Neural cell (in vitro differentiated cells): ENCODE measurements at regions not wholly inside any gene's neighbourhood (a gene's known extent, or its start where the extent isn't known, plus 50 kb on each side); places are given as distances from the start of the nearest gene placed in this dataset.

Experiments
- H2AFZ ChIP-seq: fragments of 200-600, 300-800 bp; sonication (generic), shearing (Covaris generic); 2 replicates; pipeline ENCODE4 v1.6.0; 2014; ENCODE audit warnings: low read depth, mild to moderate bottlenecking, antibody characterized with exemption, low read length, moderate library complexity
- H3F3A ChIP-seq: fragments of 200-600 bp; shearing (Covaris generic); 2 replicates; pipeline ENCODE4 v1.6.1; 2016; ENCODE audit warnings: mild to moderate bottlenecking, moderate library complexity, mixed read lengths, antibody characterized with exemption, low read length; ENCODE audit not compliant: insufficient read depth, poor library complexity, severe bottlenecking
- H3K27ac ChIP-seq: fragments of 200-600, 300-800 bp; sonication (generic), shearing (Covaris generic); 2 replicates; pipeline ENCODE4 v1.5.1; 2014; ENCODE audit warnings: mild to moderate bottlenecking, low read length, moderate library complexity
- H3K27me3 ChIP-seq: fragments of 300-800, 200-600 bp; sonication (generic), shearing (Covaris generic); 2 replicates; pipeline ENCODE4 v1.6.0; 2014; ENCODE audit warnings: mild to moderate bottlenecking, low read depth, low read length, moderate library complexity; ENCODE audit not compliant: insufficient read depth
- H3K36me3 ChIP-seq: fragments of 300-800, 200-600 bp; sonication (generic), shearing (Covaris generic); 2 replicates; pipeline ENCODE4 v1.5.1; 2014; ENCODE audit warnings: mild to moderate bottlenecking, antibody characterized with exemption, low read length, moderate library complexity; ENCODE audit not compliant: insufficient read depth
- H3K4me2 ChIP-seq: fragments of 300-800, 200-600 bp; sonication (generic), shearing (Covaris generic); 2 replicates; pipeline ENCODE4 v1.6.0; 2014; ENCODE audit warnings: mild to moderate bottlenecking, low read length
- H3K4me3 ChIP-seq: fragments of 300-800, 200-600 bp; sonication (generic), shearing (Covaris generic); 2 replicates; pipeline ENCODE4 v1.5.1; 2014; ENCODE audit warnings: mild to moderate bottlenecking, low read length, moderate library complexity
- H3K79me2 ChIP-seq: fragments of 200-600 bp; shearing (Covaris generic); replicated peaks from 2 replicates; pipeline ENCODE4 v1.6.0; 2014; ENCODE audit warnings: mild to moderate bottlenecking, low read length, moderate library complexity; ENCODE audit not compliant: insufficient read depth
- H3K9ac ChIP-seq: fragments of 300-800, 200-600 bp; sonication (generic), shearing (Covaris generic); 2 replicates; pipeline ENCODE4 v1.6.1; 2016; ENCODE audit warnings: mild to moderate bottlenecking, low read length, mixed read lengths
- H3K9me2 ChIP-seq: fragments of 200-600 bp; shearing (Covaris generic); 2 replicates; pipeline ENCODE4 v1.6.1; 2016; ENCODE audit warnings: mild to moderate bottlenecking, low read length, mixed read lengths; ENCODE audit not compliant: insufficient read depth
- H3K9me3 ChIP-seq: fragments of 200-600, 300-800 bp; sonication (generic), shearing (Covaris generic); 2 replicates; pipeline ENCODE4 v1.6.1; 2016; ENCODE audit warnings: mild to moderate bottlenecking, mixed run types, low read length, moderate library complexity, mixed read lengths
- H4K20me1 ChIP-seq: fragments of 200-600 bp; shearing (Covaris generic); 2 replicates; pipeline ENCODE4 v1.6.1; 2016; ENCODE audit warnings: mild to moderate bottlenecking, mixed run types; ENCODE audit not compliant: insufficient read depth
- CTCF ChIP-seq: fragments of 450-650 bp; IDR thresholded peaks from 2 replicates; pipeline ENCODE4 v1.5.1; 2014; ENCODE audit warnings: antibody characterized with exemption, mild to moderate bottlenecking, moderate library complexity; ENCODE audit not compliant: poor library complexity, severe bottlenecking
- EP300 ChIP-seq: fragments of 450-650 bp; conservative IDR thresholded peaks from 2 replicates; pipeline ENCODE4 v1.6.1; 2014; ENCODE audit warnings: antibody characterized with exemption, mild to moderate bottlenecking, moderate library complexity; ENCODE audit not compliant: poor library complexity, severe bottlenecking
- EZH2 ChIP-seq: fragments of 200-600, 300-800 bp; shearing (Covaris generic), sonication (generic); IDR thresholded peaks from 2 replicates; pipeline ENCODE4 v1.6.1; 2014; ENCODE audit warnings: antibody characterized with exemption, low read length, borderline replicate concordance, mild to moderate bottlenecking; ENCODE audit not compliant: insufficient read depth, poor library complexity, severe bottlenecking
- MXI1 ChIP-seq: fragments of 450-650 bp; conservative IDR thresholded peaks from 2 replicates; pipeline ENCODE4 v1.6.1; 2014; ENCODE audit warnings: antibody characterized with exemption, mild to moderate bottlenecking; ENCODE audit not compliant: poor library complexity, severe bottlenecking
- POLR2AphosphoS5 ChIP-seq: IDR thresholded peaks from 2 replicates; pipeline ENCODE4 v1.6.1; 2012
- RAD21 ChIP-seq: fragments of 450-650 bp; conservative IDR thresholded peaks from 2 replicates; pipeline ENCODE4 v1.6.1; 2014; ENCODE audit warnings: antibody characterized with exemption, mild to moderate bottlenecking, moderate library complexity
- REST ChIP-seq: IDR thresholded peaks from 2 replicates; pipeline ENCODE4 v1.6.1; 2012; ENCODE audit warnings: borderline replicate concordance
- SMC3 ChIP-seq: fragments of 450-650 bp; conservative IDR thresholded peaks from 2 replicates; pipeline ENCODE4 v1.6.1; 2014; ENCODE audit warnings: antibody characterized with exemption, mild to moderate bottlenecking, moderate library complexity; ENCODE audit not compliant: poor library complexity
- TAF1 ChIP-seq: IDR thresholded peaks from 2 replicates; pipeline ENCODE4 v1.6.1; 2012; ENCODE audit warnings: low read depth

DNA sequence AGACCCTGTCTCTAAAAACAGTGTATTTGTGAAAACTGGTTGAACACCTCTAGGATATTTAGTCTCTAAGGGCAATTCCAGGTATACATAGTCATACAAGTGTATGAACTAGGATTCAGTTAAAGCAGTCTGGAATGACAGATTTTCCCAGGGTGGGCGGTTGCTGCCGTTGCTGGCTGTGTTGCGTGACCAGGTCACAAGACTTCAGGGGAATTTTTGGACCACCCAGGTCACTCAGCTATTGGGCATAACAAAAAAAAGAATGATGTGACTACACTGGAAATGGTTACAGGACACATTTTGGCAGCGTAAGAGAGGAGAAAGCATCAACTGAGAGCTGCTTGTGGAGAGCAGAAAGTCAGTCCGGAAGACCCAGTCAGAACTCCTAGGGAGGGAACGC, 58.0 kb upstream of the ZBTB7C start:
- H3K9me2 ChIP-seq: no peaks in the 10 kb centered on the region
- H3K4me3 ChIP-seq: no peak overlapping the region
- H3K79me2 ChIP-seq: no peaks in the 10 kb centered on the region
- TF ChIP-seq EZH2: no peak
- no peak for TF ChIP-seq EP300
- TF ChIP-seq TAF1: no peak
- H3K9me3 ChIP-seq: no peaks in the 10 kb centered on the region
- no peaks in the 10 kb centered on the region for H3K27me3 ChIP-seq
- H3F3A ChIP-seq: no peaks in the 10 kb centered on the region
- no peaks in the 10 kb centered on the region for H4K20me1 ChIP-seq
- no peak overlapping the region for H3K4me2 ChIP-seq
- H3K36me3 ChIP-seq: no peaks in the 10 kb centered on the region
- H3K27ac ChIP-seq: no peak overlapping the region
- H2AFZ ChIP-seq: no peak overlapping the region
- H3K9ac ChIP-seq: no peak overlapping the region

DNA sequence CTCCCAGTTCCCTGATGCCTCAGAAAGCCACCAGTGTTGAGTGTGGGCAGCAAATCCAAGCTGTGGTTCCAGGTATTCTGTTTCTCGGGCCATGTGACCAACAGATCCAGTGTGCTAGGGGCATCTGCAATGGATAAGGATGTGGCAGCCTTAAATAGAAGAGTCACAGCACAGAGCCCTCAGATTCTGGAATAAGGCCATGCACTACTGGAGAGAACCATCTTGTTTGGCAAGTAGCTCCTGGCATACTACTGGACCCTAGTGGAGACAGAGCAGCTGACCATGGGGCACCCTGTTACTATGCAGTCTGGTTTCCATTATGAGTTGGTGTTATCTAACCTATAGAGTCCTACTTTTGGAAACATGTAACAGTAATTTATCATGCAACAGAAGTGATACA, 53.3 kb upstream of the ZBTB7C start:
- H3K9me2 ChIP-seq: no peaks in the 10 kb centered on the region
- no peaks in the 10 kb centered on the region for H3K79me2 ChIP-seq
- no peak overlapping the region for H3K4me2 ChIP-seq
- H3K9me3 ChIP-seq: no peaks in the 10 kb centered on the region
- no peaks in the 10 kb centered on the region for H4K20me1 ChIP-seq
- no peaks in the 10 kb centered on the region for H3K27me3 ChIP-seq
- no peaks in the 10 kb centered on the region for H3F3A ChIP-seq
- no peak overlapping the region for H3K4me3 ChIP-seq
- no peaks in the 10 kb centered on the region for H3K36me3 ChIP-seq
- TF ChIP-seq EP300: no peak
- no peak for TF ChIP-seq CTCF
- no peak for TF ChIP-seq POLR2AphosphoS5
- TF ChIP-seq REST: no peak
- TF ChIP-seq EZH2: no peak
- TF ChIP-seq MXI1: no peak
- no peak for TF ChIP-seq SMC3
- H2AFZ ChIP-seq: no peak overlapping the region
- no peak overlapping the region for H3K27ac ChIP-seq
- no peak overlapping the region for H3K9ac ChIP-seq

- no peak overlapping the region for H3K9ac ChIP-seq
- H2AFZ ChIP-seq: no peak overlapping the region
- no peaks in the 10 kb centered on the region for H3K9me2 ChIP-seq
- H3K9me3 ChIP-seq: no peaks in the 10 kb centered on the region
- H4K20me1 ChIP-seq: no peaks in the 10 kb centered on the region
- H3K36me3 ChIP-seq: no peaks in the 10 kb centered on the region
- H3K27me3 ChIP-seq: no peaks in the 10 kb centered on the region
- H3K79me2 ChIP-seq: no peaks in the 10 kb centered on the region
- no peak for TF ChIP-seq EZH2
- no peak for TF ChIP-seq CTCF
- TF ChIP-seq MXI1: no peak
- no peak for TF ChIP-seq POLR2AphosphoS5
- no peak for TF ChIP-seq RAD21
- no peak for TF ChIP-seq EP300
- TF ChIP-seq TAF1: no peak
- no peak overlapping the region for H3K4me2 ChIP-seq
- no peak overlapping the region for H3K27ac ChIP-seq
- H3K4me3 ChIP-seq: no peak overlapping the region
- H3F3A ChIP-seq: no peaks in the 10 kb centered on the region
Observed at GRCh38 chr18:48460929-48461583, 51.9 kb upstream of the ZBTB7C start.
